ENCODE measurements at regions not wholly inside any gene's neighbourhood (a gene's known extent, or its start where the extent isn't known, plus 50 kb on each side); places are given as distances from the start of the nearest gene placed in this dataset.

DNA sequence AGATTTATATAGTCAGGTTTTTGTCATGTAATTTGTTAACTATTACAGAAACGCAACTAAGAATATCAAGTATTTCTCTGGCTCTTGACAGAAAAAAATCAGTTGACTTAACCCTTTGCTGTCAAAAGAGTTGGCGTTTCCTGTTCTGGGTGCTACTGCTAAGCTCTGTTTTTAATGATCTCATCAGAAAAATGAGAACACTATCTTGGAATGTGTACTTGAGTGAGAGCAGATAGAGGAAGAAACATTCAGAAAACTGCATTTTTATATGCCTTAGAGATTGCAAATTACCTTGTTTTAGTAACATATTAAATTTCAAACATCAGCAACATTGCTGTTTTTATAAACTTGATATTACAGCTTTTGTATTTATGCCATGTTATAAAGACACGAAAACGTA is 297.9 kb downstream of the RDH14 start:
- H3K27ac ChIP-seq (ENCODE audit: insufficient read depth, low read depth, low read length): no peak overlapping the region
- intact Hi-C loops (cut with micrococcal nuclease) (no loop called here), dilution Hi-C loops (cut with MboI; ENCODE audit: extremely low pct_ligation_motif_present, low sequenced_read_pairs) (no loop called here)
- DNase-seq (ENCODE audit: low read depth, low spot score): no peak
- H4K20me1 ChIP-seq (replicated peaks; ENCODE audit: control insufficient read depth, extremely low read depth, insufficient read depth, low read length): no peaks in the 10 kb centered on the region
- no peaks in the 10 kb centered on the region for H3K4me1 ChIP-seq (ENCODE audit: control insufficient read depth, extremely low read depth, insufficient read depth, low read length)
- H3K79me2 ChIP-seq (ENCODE audit: control insufficient read depth, insufficient read depth, low read length): no peaks in the 10 kb centered on the region
- FAIRE-seq: no peak
- TF ChIP-seq GATA2 (IDR thresholded peaks at IDR 0.05; ENCODE audit: insufficient read depth, insufficient read length, low read depth, low read length) (no peak), CTCF (IDR thresholded peaks at IDR 0.05; ENCODE audit: extremely low read depth in 1 of 2, insufficient read depth in 1 of 2, low read depth in 1 of 2, low read length in 2 of 2) (no peak), POLR2A (IDR thresholded peaks at IDR 0.05; ENCODE audit: low read depth, low read length) (no peak), FOS (IDR thresholded peaks at IDR 0.05; ENCODE audit: borderline replicate concordance, insufficient read depth, low read length) (no peak), MYC (IDR thresholded peaks at IDR 0.05; ENCODE audit: low read depth, low read length) (no peak), JUN (IDR thresholded peaks at IDR 0.05; ENCODE audit: borderline replicate concordance, insufficient read depth, insufficient read length, low read depth) (no peak)
- CTCF ChIA-PET: no interaction called here
- H3K4me2 ChIP-seq (ENCODE audit: insufficient read depth, low read length): no peak overlapping the region
- H3K27me3 ChIP-seq (ENCODE audit: control insufficient read depth in 2 of 2, insufficient read depth in 2 of 2, low read length in 2 of 2): no peaks in the 10 kb centered on the region
- no peak overlapping the region for H3K4me3 ChIP-seq (replicated peaks in 1 of 3; ENCODE audit: insufficient read depth in 1 of 3, low read depth in 1 of 3, low read length in 3 of 3)
- no peaks in the 10 kb centered on the region for H3K9me3 ChIP-seq (replicated peaks; ENCODE audit: control insufficient read depth, insufficient read depth, low read length)
- H2AFZ ChIP-seq (ENCODE audit: low read depth, low read length): no peak overlapping the region
- H3K36me3 ChIP-seq (ENCODE audit: control insufficient read depth in 2 of 2, extremely low read depth in 1 of 2, insufficient read depth in 2 of 2, low read length in 2 of 2): no peaks in the 10 kb centered on the region
- POLR2A ChIA-PET: no interaction called here
- no TSS peak for BruUV-seq (replicated peaks)
- H3K9me1 ChIP-seq (replicated peaks; ENCODE audit: control insufficient read depth, extremely low read depth, insufficient read depth, low read length): no peaks in the 10 kb centered on the region
- H3K9ac ChIP-seq (replicated peaks; ENCODE audit: extremely low read depth, insufficient read depth, low read length): no peak overlapping the region

DNA sequence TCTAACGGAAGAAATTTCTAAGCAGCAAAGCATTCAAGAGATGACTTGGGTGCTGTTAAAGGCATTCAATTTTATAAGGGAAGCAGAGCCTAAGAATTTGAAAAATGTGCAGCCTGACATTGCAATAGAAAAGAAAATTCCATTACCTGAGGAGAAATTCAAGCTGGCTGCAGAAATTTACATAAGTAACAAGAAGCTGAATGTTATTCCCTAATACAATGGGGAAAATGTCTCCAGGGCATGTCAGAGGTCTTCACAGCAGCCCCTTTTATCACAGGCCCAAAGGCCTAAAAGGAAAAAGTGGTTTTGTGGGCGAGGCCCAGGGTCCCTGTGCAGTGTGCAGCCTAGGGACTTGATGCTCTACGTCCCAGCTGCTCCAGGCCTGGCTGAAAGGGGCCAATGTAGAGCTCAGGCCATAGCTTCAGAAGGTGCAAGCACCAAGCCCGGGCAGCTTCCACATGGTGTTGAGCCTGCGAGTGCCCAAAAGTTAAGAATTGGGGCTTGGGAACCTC is 306.7 kb downstream of the RDH14 start:
- dilution Hi-C loops (cut with MboI; ENCODE audit: extremely low pct_ligation_motif_present, low sequenced_read_pairs): no loop called here
- Histone ChIP-seq H3K4me1 (ENCODE audit: control insufficient read depth, extremely low read depth, insufficient read depth, low read length) (no peaks in the 10 kb centered on the region), H3K36me3 (ENCODE audit: control insufficient read depth in 2 of 2, extremely low read depth in 1 of 2, insufficient read depth in 2 of 2, low read length in 2 of 2) (no peaks in the 10 kb centered on the region), H4K20me1 (replicated peaks; ENCODE audit: control insufficient read depth, extremely low read depth, insufficient read depth, low read length) (no peaks in the 10 kb centered on the region), H3K9me3 (replicated peaks; ENCODE audit: control insufficient read depth, insufficient read depth, low read length) (no peaks in the 10 kb centered on the region), H3K27me3 (ENCODE audit: control insufficient read depth in 2 of 2, insufficient read depth in 2 of 2, low read length in 2 of 2) (no peaks in the 10 kb centered on the region), H3K4me2 (ENCODE audit: insufficient read depth, low read length) (no peak overlapping the region), H3K9me1 (replicated peaks; ENCODE audit: control insufficient read depth, extremely low read depth, insufficient read depth, low read length) (no peaks in the 10 kb centered on the region), H3K9ac (replicated peaks; ENCODE audit: extremely low read depth, insufficient read depth, low read length) (no peak overlapping the region), H3K79me2 (ENCODE audit: control insufficient read depth, insufficient read depth, low read length) (no peaks in the 10 kb centered on the region), H3K4me3 (replicated peaks in 1 of 3; ENCODE audit: insufficient read depth in 1 of 3, low read depth in 1 of 3, low read length in 3 of 3) (no peak overlapping the region), H3K27ac (ENCODE audit: insufficient read depth, low read depth, low read length) (no peak overlapping the region), H2AFZ (ENCODE audit: low read depth, low read length) (no peak overlapping the region)
- TF ChIP-seq GATA2 (IDR thresholded peaks at IDR 0.05; ENCODE audit: insufficient read depth, insufficient read length, low read depth, low read length) (no peak), POLR2A (IDR thresholded peaks at IDR 0.05; ENCODE audit: low read depth, low read length) (no peak), FOS (IDR thresholded peaks at IDR 0.05; ENCODE audit: borderline replicate concordance, insufficient read depth, low read length) (no peak), JUN (IDR thresholded peaks at IDR 0.05; ENCODE audit: borderline replicate concordance, insufficient read depth, insufficient read length, low read depth) (no peak), EZH2 (IDR thresholded peaks at IDR 0.05; ENCODE audit: borderline replicate concordance, low read depth, low read length, severe bottlenecking) (no peak)
- DNase-seq (ENCODE audit: low read depth, low spot score) (no peak), FAIRE-seq (no peak)
- no TSS peak for BruUV-seq (replicated peaks)
- intact Hi-C loops (cut with micrococcal nuclease): no loop called here
- POLR2A ChIA-PET: no interaction called here
- CTCF ChIA-PET: no interaction called here

All from endothelial cell of umbilical vein (primary cell).